ENCODE measurements at regions not wholly inside any gene's neighbourhood (a gene's known extent, or its start where the extent isn't known, plus 50 kb on each side); places are given as distances from the start of the nearest gene placed in this dataset.

DNA sequence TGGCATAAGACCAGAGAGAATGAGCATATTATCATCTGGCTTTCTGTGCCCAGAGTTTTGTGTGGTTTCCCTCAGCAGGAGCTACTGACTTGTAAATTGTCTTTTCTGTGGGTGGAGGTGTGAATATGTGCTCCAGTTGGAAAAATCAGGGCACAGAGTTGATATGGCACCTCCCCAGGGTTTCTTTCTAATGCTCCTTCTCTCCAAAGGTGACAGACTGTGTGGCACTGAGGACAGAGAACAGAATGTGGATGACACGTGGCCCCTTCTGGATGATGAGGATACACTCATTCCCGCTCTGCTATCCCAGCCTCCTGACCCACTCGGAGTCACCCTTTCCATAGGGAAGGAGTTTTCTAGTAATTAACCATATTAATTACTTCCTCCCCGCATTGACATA lies 221.0 kb downstream of the ICE1 start:
- no peaks in the 10 kb centered on the region for H3K27me3 ChIP-seq (ENCODE audit: control insufficient read depth, low read length)
- no peaks in the 10 kb centered on the region for H3K9me3 ChIP-seq (ENCODE audit: control insufficient read depth, insufficient read depth, low read length)
- no peaks in the 10 kb centered on the region for H3K9me2 ChIP-seq (replicated peaks; ENCODE audit: control insufficient read depth, low read length)
- no peaks in the 10 kb centered on the region for H3K79me2 ChIP-seq (ENCODE audit: control insufficient read depth, low read length)
- TF ChIP-seq, protein P1, sequence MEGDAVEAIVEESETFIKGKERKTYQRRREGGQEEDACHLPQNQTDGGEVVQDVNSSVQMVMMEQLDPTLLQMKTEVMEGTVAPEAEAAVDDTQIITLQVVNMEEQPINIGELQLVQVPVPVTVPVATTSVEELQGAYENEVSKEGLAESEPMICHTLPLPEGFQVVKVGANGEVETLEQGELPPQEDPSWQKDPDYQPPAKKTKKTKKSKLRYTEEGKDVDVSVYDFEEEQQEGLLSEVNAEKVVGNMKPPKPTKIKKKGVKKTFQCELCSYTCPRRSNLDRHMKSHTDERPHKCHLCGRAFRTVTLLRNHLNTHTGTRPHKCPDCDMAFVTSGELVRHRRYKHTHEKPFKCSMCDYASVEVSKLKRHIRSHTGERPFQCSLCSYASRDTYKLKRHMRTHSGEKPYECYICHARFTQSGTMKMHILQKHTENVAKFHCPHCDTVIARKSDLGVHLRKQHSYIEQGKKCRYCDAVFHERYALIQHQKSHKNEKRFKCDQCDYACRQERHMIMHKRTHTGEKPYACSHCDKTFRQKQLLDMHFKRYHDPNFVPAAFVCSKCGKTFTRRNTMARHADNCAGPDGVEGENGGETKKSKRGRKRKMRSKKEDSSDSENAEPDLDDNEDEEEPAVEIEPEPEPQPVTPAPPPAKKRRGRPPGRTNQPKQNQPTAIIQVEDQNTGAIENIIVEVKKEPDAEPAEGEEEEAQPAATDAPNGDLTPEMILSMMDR (IDR thresholded peaks at IDR 0.05; ENCODE audit: low read depth, low read length, poor library complexity, severe bottlenecking): no peak
- no peaks in the 10 kb centered on the region for H3K4me1 ChIP-seq (ENCODE audit: control insufficient read depth, low read length)
- H3F3A ChIP-seq (ENCODE audit: control insufficient read depth, insufficient read depth): no peaks in the 10 kb centered on the region
- H4K20me1 ChIP-seq (ENCODE audit: control insufficient read depth, insufficient read depth, low read depth, low read length): no peaks in the 10 kb centered on the region
- H3K4me2 ChIP-seq (ENCODE audit: low read length): no peak overlapping the region
- no peak overlapping the region for H3K4me3 ChIP-seq (ENCODE audit: low read length)
- no peak overlapping the region for H3K27ac ChIP-seq (ENCODE audit: low read depth, low read length)
- H3K36me3 ChIP-seq (ENCODE audit: control insufficient read depth, low read length): no peaks in the 10 kb centered on the region

DNA sequence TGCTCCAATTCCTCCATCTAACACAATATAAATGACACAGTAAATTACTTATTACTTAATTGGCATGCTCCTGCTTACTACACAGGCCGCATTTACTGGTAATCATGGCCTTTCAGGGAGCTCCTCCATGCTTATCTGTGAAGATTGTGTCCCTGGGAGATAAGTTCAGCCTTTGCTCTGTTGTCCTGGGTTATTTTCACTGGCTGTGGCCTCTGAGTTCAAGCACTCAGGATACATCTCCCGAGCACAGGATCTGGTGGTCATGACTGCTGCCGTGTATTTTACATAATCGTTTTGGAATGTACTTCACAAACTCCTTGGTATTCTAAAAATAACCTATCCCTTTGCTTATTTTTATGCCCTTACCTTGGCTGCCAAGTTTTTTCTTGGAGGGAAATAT lies 215.7 kb downstream of the ICE1 start:
- no peak overlapping the region for H3K4me3 ChIP-seq (ENCODE audit: low read length)
- no peaks in the 10 kb centered on the region for H3K36me3 ChIP-seq (ENCODE audit: control insufficient read depth, low read length)
- no peak overlapping the region for H3K4me2 ChIP-seq (ENCODE audit: low read length)
- H3K27me3 ChIP-seq (ENCODE audit: control insufficient read depth, low read length): no peaks in the 10 kb centered on the region
- H3K79me2 ChIP-seq (ENCODE audit: control insufficient read depth, low read length): no peaks in the 10 kb centered on the region
- no peaks in the 10 kb centered on the region for H3K4me1 ChIP-seq (ENCODE audit: control insufficient read depth, low read length)
- no peaks in the 10 kb centered on the region for H3K9me2 ChIP-seq (replicated peaks; ENCODE audit: control insufficient read depth, low read length)
- no peak overlapping the region for H3K27ac ChIP-seq (ENCODE audit: low read depth, low read length)
- TF ChIP-seq, protein P1 (IDR thresholded peaks at IDR 0.05; ENCODE audit: low read depth, low read length, poor library complexity, severe bottlenecking): no peak
- TF ChIP-seq EZH2phosphoT487 (IDR thresholded peaks at IDR 0.05; ENCODE audit: borderline replicate concordance, low read length): no peak
- no peaks in the 10 kb centered on the region for H3F3A ChIP-seq (ENCODE audit: control insufficient read depth, insufficient read depth)
- H4K20me1 ChIP-seq (ENCODE audit: control insufficient read depth, insufficient read depth, low read depth, low read length): no peaks in the 10 kb centered on the region
- H3K9me3 ChIP-seq (ENCODE audit: control insufficient read depth, insufficient read depth, low read length): no peaks in the 10 kb centered on the region

DNA sequence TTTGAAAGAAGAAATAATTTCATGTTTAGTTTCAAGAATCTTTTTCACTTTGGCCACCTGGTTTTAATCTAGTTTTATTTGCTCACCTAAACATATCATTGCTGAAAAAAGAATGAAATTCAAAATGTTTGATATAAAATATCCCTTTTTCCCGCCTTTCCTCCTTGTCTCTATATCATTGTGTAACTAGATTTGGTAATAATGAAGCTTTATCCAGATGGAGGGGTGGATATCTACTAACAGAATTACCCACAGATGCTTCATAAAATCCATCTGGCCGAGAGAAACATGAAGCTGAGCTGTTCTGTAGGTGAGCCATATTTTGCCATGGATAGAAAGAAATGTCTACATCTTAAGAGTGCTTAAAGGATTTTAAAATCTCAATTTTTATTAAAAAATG lies 214.7 kb downstream of the ICE1 start:
- Histone ChIP-seq H3K4me2 (ENCODE audit: low read length) (no peak overlapping the region), H3K79me2 (ENCODE audit: control insufficient read depth, low read length) (no peaks in the 10 kb centered on the region), H3K9me3 (ENCODE audit: control insufficient read depth, insufficient read depth, low read length) (no peaks in the 10 kb centered on the region), H4K20me1 (ENCODE audit: control insufficient read depth, insufficient read depth, low read depth, low read length) (no peaks in the 10 kb centered on the region), H3K27ac (ENCODE audit: low read depth, low read length) (no peak overlapping the region), H3K9me2 (replicated peaks; ENCODE audit: control insufficient read depth, low read length) (no peaks in the 10 kb centered on the region), H3K36me3 (ENCODE audit: control insufficient read depth, low read length) (no peaks in the 10 kb centered on the region), H3K27me3 (ENCODE audit: control insufficient read depth, low read length) (no peaks in the 10 kb centered on the region), H3K4me3 (ENCODE audit: low read length) (no peak overlapping the region), H3K4me1 (ENCODE audit: control insufficient read depth, low read length) (no peaks in the 10 kb centered on the region), H3F3A (ENCODE audit: control insufficient read depth, insufficient read depth) (no peaks in the 10 kb centered on the region)
- TF ChIP-seq, protein P1 (IDR thresholded peaks at IDR 0.05; ENCODE audit: low read depth, low read length, poor library complexity, severe bottlenecking): no peak
- no peak for TF ChIP-seq EZH2phosphoT487 (IDR thresholded peaks at IDR 0.05; ENCODE audit: borderline replicate concordance, low read length)

- no peaks in the 10 kb centered on the region for H3K27me3 ChIP-seq (ENCODE audit: control insufficient read depth, low read length)
- no peak overlapping the region for H3K27ac ChIP-seq (ENCODE audit: low read depth, low read length)
- H3K4me3 ChIP-seq (ENCODE audit: low read length): no peak overlapping the region
- TF ChIP-seq, protein P1 (IDR thresholded peaks at IDR 0.05; ENCODE audit: low read depth, low read length, poor library complexity, severe bottlenecking): no peak
- TF ChIP-seq EZH2phosphoT487 (IDR thresholded peaks at IDR 0.05; ENCODE audit: borderline replicate concordance, low read length): no peak
- no peak overlapping the region for H3K4me2 ChIP-seq (ENCODE audit: low read length)
- no peaks in the 10 kb centered on the region for H3K36me3 ChIP-seq (ENCODE audit: control insufficient read depth, low read length)
- no peaks in the 10 kb centered on the region for H3K4me1 ChIP-seq (ENCODE audit: control insufficient read depth, low read length)
- H3K9me2 ChIP-seq (replicated peaks; ENCODE audit: control insufficient read depth, low read length): no peaks in the 10 kb centered on the region
- no peaks in the 10 kb centered on the region for H3K79me2 ChIP-seq (ENCODE audit: control insufficient read depth, low read length)
- no peaks in the 10 kb centered on the region for H4K20me1 ChIP-seq (ENCODE audit: control insufficient read depth, insufficient read depth, low read depth, low read length)
- H3K9me3 ChIP-seq (ENCODE audit: control insufficient read depth, insufficient read depth, low read length): no peaks in the 10 kb centered on the region
- H3F3A ChIP-seq (ENCODE audit: control insufficient read depth, insufficient read depth): no peaks in the 10 kb centered on the region
These were observed 212.3 kb downstream of the ICE1 start for GRCh38 chr5:5634817-5635216.

All from DOHH2 (cell line).